GM18909 (cell line): ENCODE measurements at regions not wholly inside any gene's neighbourhood (a gene's known extent, or its start where the extent isn't known, plus 50 kb on each side); places are given as distances from the start of the nearest gene placed in this dataset.

ENCODE experiments used
- ATAC-seq: cut with Tn5 transposase; IDR thresholded peaks from one replicate; pipeline ENCODE4 v1.9.1; 2021; ENCODE audit warnings: mild to moderate bottlenecking; ENCODE audit not compliant: unreplicated experiment, poor library complexity

- ATAC-seq, result no peak
Observed at GRCh38 chr1:234976861-234977680, 151.6 kb downstream of the TOMM20 start.

DNA sequence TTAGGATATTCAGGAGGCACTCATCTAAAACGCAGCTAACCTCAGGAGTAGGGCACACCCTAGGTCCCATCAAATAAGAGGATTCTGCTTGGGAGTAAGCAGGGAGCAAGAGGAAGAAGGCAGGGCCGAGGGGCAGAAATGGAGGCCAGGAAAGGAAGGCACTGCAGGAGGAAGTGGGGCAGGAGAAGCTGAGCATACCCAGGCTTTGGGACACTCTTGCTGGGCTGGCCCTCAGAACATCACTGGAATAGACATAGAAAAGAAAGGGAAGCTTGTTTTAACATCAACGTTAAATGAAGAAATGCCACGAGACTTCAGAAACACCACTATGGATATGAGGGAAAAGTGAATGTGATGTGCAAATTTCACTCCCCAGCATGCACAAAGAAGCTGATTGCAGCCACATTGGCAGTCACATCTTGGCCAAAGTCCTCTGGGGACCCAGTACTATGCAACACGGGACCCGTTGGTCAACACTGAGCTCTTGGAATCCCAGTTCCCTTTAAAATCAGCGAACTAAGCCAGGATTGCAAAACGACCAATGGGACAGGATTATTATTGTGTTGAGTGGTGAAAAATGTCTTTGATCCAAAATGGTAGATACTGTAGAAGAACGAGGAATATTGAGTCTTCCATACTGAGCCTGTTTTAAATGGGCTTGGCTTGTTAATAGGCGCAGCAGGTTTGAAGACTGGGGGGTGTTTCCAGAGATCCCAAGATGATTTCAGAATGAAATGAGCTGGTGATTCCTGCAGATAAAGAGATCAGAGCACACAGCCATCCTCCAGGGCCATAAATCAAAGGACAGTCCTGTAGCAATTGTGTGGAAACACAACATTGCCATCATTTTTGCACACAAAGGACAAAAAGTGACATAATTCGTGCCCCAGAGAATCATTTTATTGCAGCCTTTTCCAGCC lies 152.4 kb downstream of the TOMM20 start:
- ATAC-seq, result no peak

DNA sequence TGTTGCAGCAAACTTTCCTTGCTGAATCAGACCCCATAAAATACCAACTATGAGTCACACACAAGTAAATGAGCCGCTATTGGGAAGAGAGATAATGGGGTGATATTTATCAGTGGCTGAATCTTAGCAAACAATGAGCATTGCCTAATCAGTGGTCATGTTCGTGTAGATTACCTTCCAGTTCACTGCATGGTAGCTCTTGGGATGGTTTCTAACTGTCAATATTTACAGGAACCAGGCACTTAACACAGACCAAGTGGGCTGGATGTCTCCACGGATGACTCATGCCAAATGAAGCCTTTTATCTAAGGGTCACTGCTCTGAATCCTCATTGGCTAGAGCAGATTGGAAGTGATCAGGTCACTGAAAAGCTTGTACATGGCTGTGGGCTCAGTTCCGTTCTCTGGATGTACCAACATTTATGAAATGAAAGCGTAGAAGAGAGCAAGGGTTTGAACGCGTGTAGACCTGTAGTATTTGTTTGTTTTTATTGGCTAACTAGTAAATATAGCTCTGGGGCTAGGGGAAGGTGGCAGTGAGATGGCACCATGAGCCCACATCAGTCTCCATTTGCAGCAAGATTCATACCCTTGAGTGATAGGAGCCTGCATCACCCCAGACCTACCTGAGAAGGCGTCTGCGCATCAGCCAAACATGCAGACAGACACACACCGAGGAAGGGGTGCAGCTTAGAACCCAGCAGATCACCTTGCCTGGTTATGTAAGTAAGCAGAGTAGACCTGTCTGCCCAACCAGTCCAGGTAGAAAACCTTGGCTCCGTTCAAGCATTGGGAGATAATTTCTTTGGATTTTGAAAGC lies 153.3 kb downstream of the TOMM20 start:
- ATAC-seq, result no peak

- ATAC-seq, result no peak
Observed at GRCh38 chr1:234973426-234974250, 155.0 kb downstream of the TOMM20 start.

- ATAC-seq, result no peak
Observed at GRCh38 chr1:234972411-234973191, 156.0 kb downstream of the TOMM20 start.

DNA sequence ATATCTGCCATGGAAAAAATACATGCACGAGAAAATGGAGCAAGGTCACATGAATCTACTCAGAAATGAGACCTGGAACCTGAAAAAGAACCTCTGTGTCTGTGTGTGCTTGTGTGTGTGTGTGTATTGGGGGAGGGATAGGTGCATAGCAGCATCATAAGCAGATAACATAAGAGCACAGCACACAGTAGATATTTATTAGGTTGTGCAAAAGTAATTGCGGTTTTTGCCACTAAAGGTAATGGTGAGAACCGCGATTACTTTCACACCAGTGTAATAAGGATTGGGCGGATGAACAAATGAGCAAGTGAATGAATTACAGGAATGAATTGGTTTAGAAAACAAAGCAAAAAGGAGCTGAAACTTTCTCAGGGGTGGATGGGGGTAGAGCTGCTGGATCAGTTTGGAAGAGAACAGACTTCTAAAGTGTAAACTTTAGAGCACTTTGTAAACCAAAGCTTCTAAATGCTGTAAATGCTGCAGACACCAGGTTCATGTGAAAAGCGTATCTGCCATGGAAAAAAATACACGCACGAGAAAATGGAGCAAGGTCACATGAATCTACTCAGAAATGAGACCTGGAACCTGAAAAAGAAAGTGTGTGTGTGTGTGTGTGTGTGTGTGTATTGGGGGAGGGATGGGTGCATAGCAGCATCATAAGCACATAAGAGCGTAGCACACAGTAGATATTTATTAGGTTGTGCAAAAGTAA lies 156.9 kb downstream of the TOMM20 start:
- ATAC-seq, result peak; percentile 22

DNA sequence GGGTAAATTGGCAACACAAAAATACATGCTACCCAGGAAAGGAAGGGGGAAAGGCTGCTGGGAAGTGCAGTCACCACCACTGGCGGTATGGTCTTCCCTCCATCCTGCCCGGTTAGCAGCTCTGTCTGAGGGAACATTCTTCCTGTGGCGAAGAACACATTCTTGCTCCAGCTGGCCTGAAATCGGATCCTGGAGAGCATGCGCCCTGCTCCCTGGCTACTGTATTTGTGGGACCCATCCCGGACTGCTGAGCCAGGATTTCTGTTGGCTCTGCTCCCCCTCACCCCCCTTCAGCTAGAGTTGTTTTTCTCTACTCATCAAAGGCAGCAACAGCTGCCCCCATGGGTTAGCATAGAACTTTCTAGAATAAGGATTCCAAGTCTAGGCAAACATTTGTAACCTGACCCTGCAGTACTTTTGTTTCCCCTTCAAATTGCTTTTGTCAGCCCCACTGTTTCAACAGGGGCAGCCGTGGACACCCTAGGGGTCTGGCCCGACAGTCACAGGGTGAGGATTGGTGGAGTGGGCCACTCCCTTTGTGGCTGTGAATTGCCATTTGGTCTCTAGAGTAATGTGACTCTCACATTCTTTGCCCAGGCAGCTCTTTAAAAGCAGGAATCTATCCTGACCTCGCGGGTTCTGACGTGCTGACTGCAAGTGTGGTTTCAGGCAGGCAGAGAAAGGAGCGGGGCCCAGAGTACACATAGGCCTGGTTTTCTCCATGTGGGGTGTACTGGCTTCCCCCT lies 157.7 kb downstream of the TOMM20 start:
- ATAC-seq, result peak; percentile 29

- ATAC-seq, result no peak
Observed at GRCh38 chr1:234970401-234970730, 158.3 kb downstream of the TOMM20 start.

DNA sequence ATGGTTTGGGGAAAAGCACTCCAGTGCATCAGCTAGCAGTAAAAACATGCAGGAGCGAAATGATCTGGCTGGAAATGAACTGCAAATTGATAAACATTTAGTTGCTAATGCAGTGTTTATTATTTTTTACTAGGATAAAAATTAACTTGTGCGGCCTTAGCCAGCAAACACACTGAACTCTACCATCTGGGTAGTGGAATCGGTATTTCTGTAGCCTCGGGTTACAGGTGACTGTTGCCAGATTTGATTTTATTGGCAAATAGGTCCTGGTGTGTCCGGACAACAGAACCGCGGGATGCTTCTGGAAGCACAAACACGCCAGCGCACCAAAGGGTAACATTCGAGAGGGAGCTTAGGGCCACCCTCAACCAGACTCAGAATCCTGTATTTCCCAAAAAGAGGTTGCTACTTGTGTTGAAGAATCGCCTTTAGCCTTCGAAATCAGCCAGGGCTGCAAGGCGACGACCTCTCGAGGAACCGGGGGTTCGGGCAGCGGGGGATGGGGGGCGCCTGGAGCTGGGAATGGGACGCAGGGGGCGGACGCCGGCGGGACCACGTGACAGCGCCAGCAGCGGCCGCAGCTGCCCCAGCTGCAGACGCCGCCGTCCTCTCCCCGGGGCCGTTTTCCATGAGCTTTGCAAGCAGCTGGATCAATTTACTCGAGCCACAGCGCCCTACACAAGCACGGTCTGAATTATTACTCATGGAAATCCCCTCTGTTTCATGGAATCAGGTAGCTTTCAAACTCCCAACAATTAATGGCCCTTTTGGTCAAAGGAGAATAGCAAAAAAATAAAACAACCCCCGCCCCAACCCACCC lies 158.8 kb downstream of the TOMM20 start:
- no peak for ATAC-seq

GRCh38 chr1:234969011-234969441 lies 159.6 kb downstream of the TOMM20 start:
- ATAC-seq, result no peak

GRCh38 chr1:234968451-234968850 lies 160.2 kb downstream of the TOMM20 start:
- no peak for ATAC-seq

GRCh38 chr1:234967121-234967520 lies 161.5 kb downstream of the TOMM20 start:
- ATAC-seq, result no peak

GRCh38 chr1:234965111-234965510 lies 163.5 kb downstream of the TOMM20 start:
- ATAC-seq, result no peak

GRCh38 chr1:234963904-234964702 lies 164.5 kb downstream of the TOMM20 start:
- no peak for ATAC-seq

GRCh38 chr1:234963180-234963903 lies 165.3 kb downstream of the TOMM20 start:
- ATAC-seq, result peak; percentile 85
